ENCODE measurements at regions not wholly inside any gene's neighbourhood (a gene's known extent, or its start where the extent isn't known, plus 50 kb on each side); places are given as distances from the start of the nearest gene placed in this dataset.

- CTCF ChIA-PET = no interaction called here
- intact Hi-C loops (cut with DNase I, micrococcal nuclease) = no loop called here
- no peaks in the 10 kb centered on the region for H3K4me1 ChIP-seq (ENCODE audit: insufficient read depth, low read length)
- no peak overlapping the region for H3K4me3 ChIP-seq (ENCODE audit: low read length)
- H3K4me3 Mint-ChIP-seq = no peak overlapping the region
- ATAC-seq (ENCODE audit: poor library complexity) = no peak
- no peak overlapping the region for H3K27ac ChIP-seq (ENCODE audit: low read depth in 1 of 2, low read length in 2 of 2)
- no peaks in the 10 kb centered on the region for H3K36me3 ChIP-seq (ENCODE audit: insufficient read depth, low read length)
- no peak overlapping the region for H3K27ac Mint-ChIP-seq
- no peaks in the 10 kb centered on the region for H3K27me3 ChIP-seq (ENCODE audit: control insufficient read depth in 1 of 2, insufficient read depth in 2 of 2, low read length in 2 of 2)
- H3K9me3 Mint-ChIP-seq = peaks cover 17% of the 10 kb centered on the region
- no peaks in the 10 kb centered on the region for H3K27me3 Mint-ChIP-seq
- POLR2A ChIA-PET = no interaction called here
- H3K36me3 Mint-ChIP-seq (ENCODE audit: low read depth) = no peaks in the 10 kb centered on the region
- peaks cover 7 to 15% of the 10 kb centered on the region in 2 experiments for H3K9me3 ChIP-seq (ENCODE audit: control insufficient read depth in 1 of 2, insufficient read depth in 1 of 2, low read length in 2 of 2)
- no peak for DNase-seq
- no peaks in the 10 kb centered on the region for H3K4me1 Mint-ChIP-seq (ENCODE audit: low read depth)
- no peak for TF ChIP-seq CTCF (IDR thresholded peaks at IDR 0.05)
These were observed 234.7 kb upstream of the ADGRB3 start for GRCh38 chr6:68400396-68400795.

- intact Hi-C loops (cut with DNase I, micrococcal nuclease) = no loop called here
These were observed 243.1 kb upstream of the ADGRB3 start for GRCh38 chr6:68391953-68392352.

GRCh38 chr6:68372991-68373390 lies 262.1 kb upstream of the ADGRB3 start:
- Histone ChIP-seq H3K9me3 (ENCODE audit: control insufficient read depth in 1 of 2, insufficient read depth in 1 of 2, low read length in 2 of 2) (no peaks in the 10 kb centered on the region), H3K4me3 (ENCODE audit: low read length) (no peak overlapping the region), H3K4me1 (ENCODE audit: insufficient read depth, low read length) (no peaks in the 10 kb centered on the region), H3K27me3 (ENCODE audit: control insufficient read depth in 1 of 2, insufficient read depth in 2 of 2, low read length in 2 of 2) (no peaks in the 10 kb centered on the region), H3K36me3 (ENCODE audit: insufficient read depth, low read length) (no peaks in the 10 kb centered on the region), H3K27ac (ENCODE audit: low read depth in 1 of 2, low read length in 2 of 2) (no peak overlapping the region)
- CTCF ChIA-PET = no interaction called here
- intact Hi-C loops (cut with DNase I, micrococcal nuclease) = no loop called here
- H3K9me3 Mint-ChIP-seq = peaks cover 19% of the 10 kb centered on the region
- H3K36me3 Mint-ChIP-seq (ENCODE audit: low read depth) = no peaks in the 10 kb centered on the region
- no peak overlapping the region for H3K4me3 Mint-ChIP-seq
- ATAC-seq (ENCODE audit: poor library complexity) (no peak), DNase-seq (no peak)
- H3K27ac Mint-ChIP-seq = no peak overlapping the region
- no peaks in the 10 kb centered on the region for H3K4me1 Mint-ChIP-seq (ENCODE audit: low read depth)
- TF ChIP-seq CTCF (IDR thresholded peaks at IDR 0.05) = no peak
- H3K27me3 Mint-ChIP-seq = no peaks in the 10 kb centered on the region
- POLR2A ChIA-PET = no interaction called here

More at GRCh38 chr6:68391953-68392352, 243.1 kb upstream of the ADGRB3 start:
- no peak overlapping the region for H3K4me3 Mint-ChIP-seq
- Histone ChIP-seq H3K36me3 (ENCODE audit: insufficient read depth, low read length) (no peaks in the 10 kb centered on the region), H3K4me1 (ENCODE audit: insufficient read depth, low read length) (no peaks in the 10 kb centered on the region), H3K27me3 (ENCODE audit: control insufficient read depth in 1 of 2, insufficient read depth in 2 of 2, low read length in 2 of 2) (no peaks in the 10 kb centered on the region), H3K4me3 (ENCODE audit: low read length) (no peak overlapping the region), H3K9me3 (ENCODE audit: control insufficient read depth in 1 of 2, insufficient read depth in 1 of 2, low read length in 2 of 2) (peaks cover 0 to 8% of the 10 kb centered on the region in 2 experiments), H3K27ac (ENCODE audit: low read depth in 1 of 2, low read length in 2 of 2) (no peak overlapping the region)
- H3K36me3 Mint-ChIP-seq (ENCODE audit: low read depth) = no peaks in the 10 kb centered on the region
- ChIA-PET CTCF (no interaction called here), POLR2A (no interaction called here)
- ATAC-seq (ENCODE audit: poor library complexity) = no peak
- H3K27me3 Mint-ChIP-seq = no peaks in the 10 kb centered on the region
- no peaks in the 10 kb centered on the region for H3K4me1 Mint-ChIP-seq (ENCODE audit: low read depth)
- H3K9me3 Mint-ChIP-seq = peaks cover 10% of the 10 kb centered on the region
- TF ChIP-seq CTCF (IDR thresholded peaks at IDR 0.05) = no peak
- DNase-seq = no peak
- H3K27ac Mint-ChIP-seq = no peak overlapping the region
